HG03097 (cell line): ENCODE measurements at regions not wholly inside any gene's neighbourhood (a gene's known extent, or its start where the extent isn't known, plus 50 kb on each side); places are given as distances from the start of the nearest gene placed in this dataset.
"Not testable (repeated sequence)": the region's sequence is repeated elsewhere in the genome, so short reads cannot be mapped to it uniquely, and the experiment has no call there.

Source experiments
- ATAC-seq: cut with Tn5 transposase; IDR thresholded peaks from one replicate; pipeline ENCODE4 v1.9.1; 2021; ENCODE audit not compliant: unreplicated experiment, low FRiP score

- no peak for ATAC-seq
These were observed 286.4 kb upstream of the TMEM132C start for GRCh38 chr12:127980585-127980984.

DNA sequence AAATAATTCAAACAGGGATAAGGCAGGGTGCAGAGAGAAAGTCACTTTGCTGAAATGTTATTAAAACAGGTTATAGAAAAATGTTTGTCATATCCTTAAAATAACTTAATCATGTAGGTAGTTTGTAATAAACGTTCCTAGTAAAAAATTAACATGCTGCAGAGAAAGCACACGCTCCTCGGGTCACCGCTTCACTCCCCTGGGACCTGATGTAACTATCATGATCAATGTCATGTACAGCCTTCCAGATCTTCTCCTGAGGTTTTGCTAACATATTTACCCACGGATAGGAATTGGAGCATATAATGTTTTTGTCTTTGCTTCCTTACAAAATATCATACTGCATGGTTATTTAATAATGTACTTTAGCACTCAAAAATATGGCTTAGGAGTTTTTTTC, 285.1 kb upstream of the TMEM132C start:
- no peak for ATAC-seq

- ATAC-seq, result not testable (repeated sequence)
These were observed 283.7 kb upstream of the TMEM132C start for GRCh38 chr12:127983213-127983791.

GRCh38 chr12:127984386-127985055, 282.4 kb upstream of the TMEM132C start:
- ATAC-seq, result no peak

DNA sequence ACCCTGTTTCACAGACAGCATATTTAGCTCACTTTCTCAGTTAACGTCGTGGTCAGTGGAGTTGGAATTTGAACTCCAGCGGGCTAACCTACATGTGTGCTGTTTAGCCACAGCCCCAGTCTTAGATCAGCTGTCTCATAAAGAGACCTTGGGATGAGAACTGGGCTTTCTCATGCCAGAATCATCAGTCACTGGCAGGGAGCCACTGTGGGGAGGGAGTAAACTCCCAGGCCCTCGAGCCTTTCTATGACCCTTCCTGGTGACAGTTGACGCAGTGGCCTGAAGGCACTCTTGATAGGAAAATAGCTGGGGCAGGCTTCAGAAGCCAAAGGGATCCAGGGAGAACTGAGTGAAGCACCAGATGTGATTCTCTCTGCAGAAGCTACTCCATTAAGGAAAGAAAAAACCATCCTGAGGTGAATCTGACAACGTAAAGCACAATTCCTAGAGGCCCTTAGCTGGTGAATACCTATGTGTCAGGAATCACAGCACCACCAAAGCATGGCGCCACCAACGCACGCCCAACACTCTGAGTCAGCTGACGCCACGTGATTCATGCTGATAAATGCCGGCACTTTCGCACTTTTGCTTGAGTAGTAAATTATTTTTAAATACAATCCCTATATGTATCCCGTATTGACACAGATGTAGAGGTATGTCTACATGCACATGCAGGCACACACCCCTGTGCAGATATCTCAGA, 279.6 kb upstream of the TMEM132C start:
- no peak for ATAC-seq

DNA sequence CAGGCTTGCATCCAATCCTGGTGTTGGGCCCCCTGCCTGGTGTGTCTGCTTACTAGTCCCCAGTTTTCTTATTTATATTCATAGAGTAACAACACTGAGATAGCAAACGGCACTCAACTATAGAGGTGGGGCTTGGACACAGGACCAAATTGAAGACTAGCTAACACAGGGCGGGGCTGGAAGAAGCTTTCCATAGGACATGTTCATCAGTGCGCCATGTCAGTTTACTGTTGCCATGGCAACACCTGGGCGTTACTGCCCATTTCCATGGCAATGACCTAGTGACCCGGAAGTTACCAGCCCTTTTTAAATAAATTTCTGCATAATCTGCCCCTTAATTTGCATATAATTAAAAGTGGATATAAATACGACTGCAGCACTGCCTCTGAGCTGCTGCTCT, 275.5 kb upstream of the TMEM132C start:
- ATAC-seq, result no peak

DNA sequence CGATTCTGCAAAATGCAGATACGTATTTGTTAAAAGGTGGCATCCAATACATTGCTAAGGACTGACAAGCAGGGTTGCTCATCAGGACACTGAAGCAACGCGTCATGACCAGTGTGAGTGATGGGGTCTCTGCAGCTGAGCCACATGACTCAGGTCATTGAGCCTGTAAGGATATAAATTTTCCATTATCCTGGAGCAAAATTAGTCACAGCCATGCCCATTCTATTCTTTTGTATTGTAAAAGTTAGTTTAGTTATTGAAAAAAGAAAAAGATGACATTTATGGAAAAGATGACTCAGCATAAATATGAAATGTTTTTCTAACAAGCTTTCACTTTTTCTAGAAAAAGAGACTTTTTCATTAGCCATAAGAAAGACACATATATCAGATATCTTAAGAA, 268.0 kb upstream of the TMEM132C start:
- ATAC-seq, result no peak

DNA sequence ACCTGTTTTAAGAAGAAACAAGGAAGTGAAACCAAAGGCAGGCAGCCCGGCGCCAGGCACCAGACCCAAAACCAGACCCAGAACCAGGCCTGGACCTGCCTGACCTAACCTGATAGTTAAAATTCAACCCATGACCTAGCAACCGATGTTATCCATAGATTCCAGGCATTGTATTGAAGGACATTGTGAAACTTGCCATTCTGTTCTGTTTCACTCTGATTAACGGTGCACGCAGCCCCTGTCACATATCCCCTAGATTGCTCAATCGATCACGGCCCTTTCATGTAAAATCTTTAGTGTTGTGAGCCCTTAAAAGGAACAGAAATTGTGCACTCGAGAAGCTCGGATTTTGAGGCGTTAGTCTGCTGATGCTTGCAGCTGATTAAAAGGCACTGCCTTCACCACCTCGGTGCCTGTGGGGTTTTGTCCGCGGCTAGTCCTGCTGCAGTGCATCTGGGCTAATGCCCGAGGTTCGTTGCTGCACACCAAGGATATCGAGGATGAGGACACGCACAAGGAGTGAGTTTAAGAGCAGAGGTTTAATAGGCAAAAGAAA, 262.5 kb upstream of the TMEM132C start:
- ATAC-seq, result no peak

GRCh38 chr12:128007250-128007649, 259.7 kb upstream of the TMEM132C start:
- ATAC-seq, result no peak

GRCh38 chr12:128008341-128008740, 258.6 kb upstream of the TMEM132C start:
- ATAC-seq, result no peak

- no peak for ATAC-seq
These were observed 257.9 kb upstream of the TMEM132C start for GRCh38 chr12:128009108-128009507.

DNA sequence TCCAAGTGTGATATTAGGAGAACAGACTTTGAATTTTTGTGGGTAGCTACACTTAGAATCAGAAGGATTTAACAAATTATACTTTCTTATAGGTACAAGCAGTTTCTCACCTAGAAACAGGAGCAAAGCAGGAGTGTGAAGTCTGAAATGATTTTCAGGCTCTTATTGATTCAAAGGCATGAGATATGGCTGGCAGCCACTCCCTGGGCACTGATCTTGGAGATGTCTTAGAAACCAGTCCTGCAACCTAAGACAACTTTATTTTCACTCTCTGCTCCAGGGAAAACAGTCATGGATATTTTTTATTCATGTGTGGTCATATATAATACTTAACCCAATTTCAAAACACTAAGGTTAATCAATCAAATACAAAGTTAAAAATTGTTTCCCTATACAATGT, 254.9 kb upstream of the TMEM132C start:
- ATAC-seq, result no peak

- no peak for ATAC-seq
These were observed 251.7 kb upstream of the TMEM132C start for GRCh38 chr12:128015276-128015675.

DNA sequence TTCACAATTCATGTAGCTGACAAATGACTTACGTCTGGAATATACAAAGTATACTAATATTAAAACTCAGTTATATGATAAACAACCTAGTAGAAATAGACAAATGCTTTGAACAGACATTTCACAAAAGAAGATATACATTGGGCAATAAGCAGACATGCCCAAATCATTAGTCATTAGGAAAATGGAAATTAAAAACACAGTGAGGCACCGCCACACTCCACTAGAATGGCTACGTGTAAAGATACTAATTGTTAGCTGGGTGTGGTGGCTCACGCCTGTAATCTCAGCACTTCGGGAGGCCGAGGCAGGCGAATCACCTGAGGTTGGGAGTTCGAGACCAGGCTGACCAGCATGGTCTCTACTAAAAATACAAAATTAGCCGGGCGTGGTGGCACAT, 248.9 kb upstream of the TMEM132C start:
- no peak for ATAC-seq

DNA sequence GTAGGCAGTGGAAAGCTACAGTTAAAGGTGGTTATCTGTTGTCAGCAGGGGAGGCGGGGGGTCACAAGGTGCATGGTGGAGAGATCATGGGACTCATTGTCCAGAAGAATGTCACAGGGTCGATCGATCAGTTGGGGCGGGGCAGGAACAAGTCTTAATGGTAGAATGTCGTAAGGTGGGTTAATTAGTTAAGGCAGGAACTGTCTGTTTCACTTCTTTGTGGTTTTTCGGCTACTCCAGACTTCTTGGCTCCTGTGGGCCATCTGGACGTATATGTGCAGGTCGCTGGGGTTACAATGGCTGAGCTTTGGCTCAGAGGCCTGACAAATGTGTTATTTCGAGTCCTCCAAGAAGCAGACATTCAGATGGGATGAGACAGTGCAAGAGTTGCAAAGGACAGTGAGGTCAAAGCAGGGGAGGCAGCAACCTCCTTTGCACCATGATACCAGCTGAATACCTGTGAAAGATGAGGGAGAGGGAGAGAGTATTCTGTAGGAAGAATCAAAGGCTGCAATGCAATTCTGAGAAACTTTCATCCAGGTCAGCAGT, 246.9 kb upstream of the TMEM132C start:
- no peak for ATAC-seq

DNA sequence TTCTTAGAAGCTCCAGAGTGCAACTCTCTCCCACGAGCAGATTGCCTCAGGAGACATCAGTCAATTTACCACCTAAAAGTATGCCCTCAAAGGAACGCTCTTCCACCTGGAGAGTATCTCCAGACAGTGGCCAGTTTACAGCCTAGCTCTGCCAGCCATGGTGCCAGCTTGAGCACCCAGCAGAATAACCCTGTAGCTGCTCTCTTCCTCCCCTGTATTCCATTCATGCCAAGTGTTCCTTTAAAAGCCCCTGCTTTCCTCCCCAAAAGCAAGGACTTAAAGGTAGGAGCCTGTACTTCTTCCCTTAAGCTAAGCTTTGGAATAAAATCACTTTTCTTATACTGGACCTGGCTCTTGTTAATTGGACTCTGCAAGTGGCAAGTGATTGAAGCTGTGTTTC, 245.4 kb upstream of the TMEM132C start:
- ATAC-seq, result no peak

- no peak for ATAC-seq
These were observed 241.3 kb upstream of the TMEM132C start for GRCh38 chr12:128025589-128026245.

DNA sequence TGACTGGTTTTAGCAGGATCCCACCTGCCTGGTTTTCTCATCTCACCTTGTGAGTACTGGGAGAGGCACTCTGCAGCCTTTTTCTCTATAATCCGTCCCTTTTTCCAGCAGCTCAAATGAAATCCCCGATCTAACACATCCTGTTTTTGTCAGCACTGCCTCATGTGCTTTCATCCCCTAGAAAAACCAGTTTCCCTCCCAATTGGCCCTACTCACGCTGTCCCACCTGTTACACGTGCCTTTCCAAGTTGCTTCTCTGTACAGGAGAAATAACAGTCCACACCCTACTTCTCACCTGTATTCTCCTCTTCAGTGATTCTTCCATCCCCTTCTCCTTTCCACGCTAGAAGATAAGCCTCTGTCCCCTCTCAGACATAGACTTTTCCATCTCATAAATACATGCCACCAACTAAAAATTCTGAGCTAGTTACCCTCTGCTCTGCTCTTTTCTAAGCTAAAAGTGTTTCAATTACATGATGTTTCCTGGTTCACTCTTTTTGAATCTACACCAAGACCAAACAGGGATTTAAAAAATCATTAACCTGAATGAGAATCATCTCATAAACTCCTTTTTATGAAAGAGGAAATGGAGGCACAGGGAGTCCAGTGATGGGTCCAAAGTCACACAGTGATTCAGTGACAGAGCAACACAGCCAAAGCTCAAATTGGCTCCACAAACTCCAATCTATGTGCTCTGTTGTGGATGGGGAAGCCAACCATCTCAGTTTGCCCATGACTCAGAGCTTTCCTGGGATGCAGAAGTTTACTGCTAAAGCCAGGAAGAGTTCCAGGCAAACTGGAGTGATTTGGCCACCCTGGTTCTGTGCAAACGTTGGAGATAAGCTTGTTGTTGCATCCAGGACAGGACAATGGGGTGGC, 240.0 kb upstream of the TMEM132C start:
- ATAC-seq, result no peak

DNA sequence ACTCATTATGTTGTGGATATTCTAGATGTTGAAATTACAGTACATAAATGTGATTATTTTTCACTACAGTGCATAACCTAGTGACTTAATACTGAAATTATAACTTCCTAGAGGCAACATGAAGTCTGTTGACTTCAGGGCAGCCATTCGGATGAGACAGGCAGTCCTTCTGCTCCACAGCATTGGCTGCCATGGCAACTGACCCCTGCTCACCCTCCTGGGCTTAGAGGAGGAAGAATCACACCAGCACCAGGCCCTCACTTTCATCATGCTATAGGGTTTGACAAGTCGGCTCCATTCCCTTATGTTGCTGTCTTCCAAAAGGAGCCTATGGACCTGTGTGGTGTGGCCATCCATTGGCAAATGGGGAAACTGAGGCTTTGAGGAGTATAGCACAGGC, 233.5 kb upstream of the TMEM132C start:
- no peak for ATAC-seq

DNA sequence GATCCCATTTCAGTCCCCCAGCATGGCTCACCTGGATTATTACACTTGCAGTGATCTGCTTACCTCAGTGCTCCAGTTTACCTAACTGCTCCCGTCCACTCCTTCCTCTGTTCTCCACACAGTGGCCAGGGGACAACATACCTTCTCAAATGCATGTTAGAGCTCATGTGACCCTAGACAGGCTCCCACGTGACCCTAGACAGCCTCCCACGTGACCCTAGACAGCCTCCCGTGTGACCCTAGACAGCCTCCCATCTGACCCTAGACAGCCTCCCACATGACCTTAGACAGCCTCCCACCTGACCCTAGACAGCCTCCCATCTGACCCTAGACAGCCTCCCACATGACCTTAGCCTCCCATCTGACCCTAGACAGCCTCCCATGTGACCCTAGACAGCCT, 226.0 kb upstream of the TMEM132C start:
- no peak for ATAC-seq
